K562 (cell line): ENCODE measurements at regions not wholly inside any gene's neighbourhood (a gene's known extent, or its start where the extent isn't known, plus 50 kb on each side); places are given as distances from the start of the nearest gene placed in this dataset.

Source experiments
- CTCF ChIP-seq, 3 experiments: IDR thresholded peaks in 2 of 3; conservative IDR thresholded peaks in 1 of 3; 2 replicates each; pipeline ENCODE4 v1.5.1; 2011 to 2012; ENCODE audit warnings: low read length in 3 of 3, mild to moderate bottlenecking in 3 of 3, control low read depth in 2 of 3, improper control_type of control experiment in 1 of 3, inconsistent platforms in 1 of 3, low read depth in 1 of 3, mixed read lengths in 1 of 3, moderate library complexity in 1 of 3; ENCODE audit not compliant: insufficient read depth in 2 of 3
- E2F6 ChIP-seq, 2 experiments: IDR thresholded peaks; 2 replicates each; pipeline ENCODE4 v1.6.1; 2011; ENCODE audit warnings: borderline replicate concordance in 1 of 2, control low read depth in 1 of 2, low read depth in 1 of 2, low read length in 1 of 2, mild to moderate bottlenecking in 1 of 2, mixed read lengths in 1 of 2, moderate library complexity in 1 of 2; ENCODE audit not compliant: insufficient read depth in 1 of 2, insufficient read length in 1 of 2, poor library complexity in 1 of 2, severe bottlenecking in 1 of 2; ENCODE audit errors: extremely low read depth in 1 of 2
- EP300 ChIP-seq: IDR thresholded peaks from 2 replicates; pipeline ENCODE4 v1.6.1; 2012; ENCODE audit warnings: low read length, improper control_type of control experiment
- KAT8 ChIP-seq: fragments of 450-650 bp; IDR thresholded peaks from 2 replicates; pipeline ENCODE4 v1.6.1; 2016; ENCODE audit warnings: low read depth, mild to moderate bottlenecking
- SRF ChIP-seq, 2 experiments: fragments of 250-450, 450-650 bp in 1 of 2; sonication (Bioruptor Pico) in 1 of 2; sonication (generic) in 1 of 2; formaldehyde crosslinking; IDR thresholded peaks; 2 replicates each; pipeline versions ENCODE4 v1.5.0 to v1.5.1; 2020 to 2022; ENCODE audit warnings: mild to moderate bottlenecking in 1 of 2, missing genetic modification reagents in 1 of 2
- ZNF253 ChIP-seq: fragments of 250-450 bp; sonication (Bioruptor Pico); conservative IDR thresholded peaks from 2 replicates; pipeline ENCODE4 v1.6.1; 2021; ENCODE audit warnings: mild to moderate bottlenecking
- ZNF511 ChIP-seq: sonication (generic); formaldehyde crosslinking; IDR thresholded peaks from 2 replicates; pipeline ENCODE4 v1.8.0; 2022; ENCODE audit warnings: mild to moderate bottlenecking, missing genetic modification reagents
- ZNF561 ChIP-seq: fragments of 450-650 bp; formaldehyde crosslinking; conservative IDR thresholded peaks from 2 replicates; pipeline ENCODE4 v1.4.0; 2020; ENCODE audit warnings: mild to moderate bottlenecking, moderate library complexity
- TF ChIP-seq, protein P1 (sequence below): IDR thresholded peaks from 3 replicates; pipeline ENCODE4 v1.6.1; 2011; ENCODE audit warnings: borderline replicate concordance, mild to moderate bottlenecking, moderate library complexity; ENCODE audit not compliant: insufficient read length; ENCODE audit errors: extremely low read depth

- TF ChIP-seq, protein P1, sequence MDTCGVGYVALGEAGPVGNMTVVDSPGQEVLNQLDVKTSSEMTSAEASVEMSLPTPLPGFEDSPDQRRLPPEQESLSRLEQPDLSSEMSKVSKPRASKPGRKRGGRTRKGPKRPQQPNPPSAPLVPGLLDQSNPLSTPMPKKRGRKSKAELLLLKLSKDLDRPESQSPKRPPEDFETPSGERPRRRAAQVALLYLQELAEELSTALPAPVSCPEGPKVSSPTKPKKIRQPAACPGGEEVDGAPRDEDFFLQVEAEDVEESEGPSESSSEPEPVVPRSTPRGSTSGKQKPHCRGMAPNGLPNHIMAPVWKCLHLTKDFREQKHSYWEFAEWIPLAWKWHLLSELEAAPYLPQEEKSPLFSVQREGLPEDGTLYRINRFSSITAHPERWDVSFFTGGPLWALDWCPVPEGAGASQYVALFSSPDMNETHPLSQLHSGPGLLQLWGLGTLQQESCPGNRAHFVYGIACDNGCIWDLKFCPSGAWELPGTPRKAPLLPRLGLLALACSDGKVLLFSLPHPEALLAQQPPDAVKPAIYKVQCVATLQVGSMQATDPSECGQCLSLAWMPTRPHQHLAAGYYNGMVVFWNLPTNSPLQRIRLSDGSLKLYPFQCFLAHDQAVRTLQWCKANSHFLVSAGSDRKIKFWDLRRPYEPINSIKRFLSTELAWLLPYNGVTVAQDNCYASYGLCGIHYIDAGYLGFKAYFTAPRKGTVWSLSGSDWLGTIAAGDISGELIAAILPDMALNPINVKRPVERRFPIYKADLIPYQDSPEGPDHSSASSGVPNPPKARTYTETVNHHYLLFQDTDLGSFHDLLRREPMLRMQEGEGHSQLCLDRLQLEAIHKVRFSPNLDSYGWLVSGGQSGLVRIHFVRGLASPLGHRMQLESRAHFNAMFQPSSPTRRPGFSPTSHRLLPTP = no peak
- TF ChIP-seq ZNF253 (CRISPR knock-in tag) (no peak), E2F6 (IDR thresholded peaks at IDR 0.05; ENCODE audit: borderline replicate concordance in 1 of 2, extremely low read depth in 1 of 2, insufficient read depth in 1 of 2, insufficient read length in 1 of 2, low read depth in 1 of 2, low read length in 1 of 2, poor library complexity in 1 of 2, severe bottlenecking in 1 of 2) (no peak), ZNF511 (no peak), EP300 (no peak), SRF (CRISPR knock-in tag; IDR thresholded peaks at IDR 0.05) (no peak), KAT8 (no peak), ZNF561 (no peak), CTCF (IDR thresholded peaks at IDR 0.05 in 2 of 3, conservative IDR thresholded peaks at IDR 0.05 in 1 of 3; ENCODE audit: insufficient read depth in 2 of 3, low read depth in 1 of 3, low read length in 3 of 3) (no peak)
These were observed 532.7 kb upstream of the FAT3 start (continued) for GRCh38 chr11:91691872-91692271.
